Transverse colon (tissue), 3 donors: ENCODE measurements at regions not wholly inside any gene's neighbourhood (a gene's known extent, or its start where the extent isn't known, plus 50 kb on each side); places are given as distances from the start of the nearest gene placed in this dataset.

Source experiments
- CTCF ChIP-seq, 5 experiments: fragments of 200-600 bp in 3 of 5; fragments of 450-650 bp in 2 of 5; sonication (generic) in 3 of 5; IDR thresholded peaks; 1 replicate in 2 of 5; 2 replicates in 3 of 5; pipeline ENCODE4 v1.5.1; 2016 to 2017; ENCODE audit warnings: antibody characterized with exemption in 5 of 5, inconsistent platforms in 3 of 5, mild to moderate bottlenecking in 2 of 5, moderate library complexity in 1 of 5
- POLR2A ChIP-seq: fragments of 450-650 bp; IDR thresholded peaks from one replicate; pipeline ENCODE4 v1.6.1; 2016; ENCODE audit warnings: antibody characterized with exemption, mild to moderate bottlenecking, moderate library complexity

DNA sequence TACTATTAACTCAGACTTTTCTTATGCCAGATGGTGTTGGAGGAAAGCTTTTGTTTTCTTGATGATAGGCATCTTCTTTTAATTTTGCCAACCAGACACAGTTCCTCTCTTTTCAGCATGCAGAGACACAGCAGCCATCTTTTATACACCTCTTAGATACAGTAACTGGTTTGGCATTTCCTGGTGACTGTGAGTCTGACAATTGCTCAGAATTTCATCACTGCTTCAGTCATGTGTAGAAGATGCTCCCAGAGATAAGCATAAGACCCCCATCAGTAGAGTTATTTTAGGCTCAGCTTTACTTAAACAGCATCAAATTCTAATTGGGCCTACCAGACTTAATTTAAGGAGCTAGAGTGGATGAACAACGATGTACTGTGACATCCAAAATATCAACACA is 779.0 kb downstream of the SQOR start:
- TF ChIP-seq POLR2A (no peak), CTCF (IDR thresholded peaks at IDR 0.05) (no peak)
